Uterus (tissue), 3 donors: ENCODE measurements at regions not wholly inside any gene's neighbourhood (a gene's known extent, or its start where the extent isn't known, plus 50 kb on each side); places are given as distances from the start of the nearest gene placed in this dataset.

Experiments used
- DNase-seq, 2 donors: peaks; one replicate each; pipeline ENCODE4 v3.0.0-alpha.2; 2019 to 2020
- H3K27ac ChIP-seq, 2 donors: fragments of 200-600 bp; sonication (generic); 1 replicate in 1 of 2; 2 replicates in 1 of 2; pipeline ENCODE4 v1.5.1; 2016 to 2018
- H3K27me3 ChIP-seq, 2 donors: fragments of 200-600 bp; sonication (generic); one replicate each; pipeline ENCODE4 v1.5.1; 2018 to 2019; ENCODE audit warnings: control low read depth in 1 of 2
- H3K36me3 ChIP-seq, 2 donors: fragments of 200-600 bp; sonication (generic); one replicate each; pipeline ENCODE4 v1.5.1; 2019; ENCODE audit warnings: control low read depth in 1 of 2
- H3K4me1 ChIP-seq, 2 donors: fragments of 200-600 bp; sonication (generic); one replicate each; pipeline ENCODE4 v1.5.1; 2018 to 2019; ENCODE audit warnings: control low read depth in 1 of 2
- H3K4me3 ChIP-seq, 2 donors: fragments of 200-600 bp; sonication (generic); 1 replicate in 1 of 2; 2 replicates in 1 of 2; pipeline ENCODE4 v1.5.1; 2018 to 2019; ENCODE audit warnings: mild to moderate bottlenecking in 1 of 2
- H3K9me3 ChIP-seq, 2 donors: fragments of 200-600 bp; sonication (generic); one replicate each; pipeline ENCODE4 v1.5.1; 2019; ENCODE audit warnings: control low read depth in 1 of 2
- CTCF ChIP-seq, 4 experiments: fragments of 200-600 bp in 2 of 4; fragments of 450-650 bp in 2 of 4; sonication (generic) in 2 of 4; IDR thresholded peaks; one replicate each; pipeline ENCODE4 v1.5.1; 2016 to 2019; ENCODE audit warnings: antibody characterized with exemption in 4 of 4, mild to moderate bottlenecking in 2 of 4, moderate library complexity in 1 of 4
- POLR2A ChIP-seq, 2 donors: fragments of 450-650 bp; IDR thresholded peaks; one replicate each; pipeline ENCODE4 v1.6.1; 2016; ENCODE audit warnings: antibody characterized with exemption in 2 of 2, mild to moderate bottlenecking in 1 of 2, moderate library complexity in 1 of 2
- intact Hi-C: fragments of 100-400 bp; cut with DNase I; formaldehyde crosslinking; loops from one replicate; pipeline ENCODE4 v1.15.1; 2023; ENCODE audit warnings: low total_unique reads
- donor health status: DM: yes; HTN: yes; CAD: no.

- Histone ChIP-seq H3K27ac (no peak overlapping the region), H3K36me3 (no peaks in the 10 kb centered on the region), H3K9me3 (peaks cover 0 to 7% of the 10 kb centered on the region in 2 donors), H3K27me3 (no peaks in the 10 kb centered on the region), H3K4me1 (no peaks in the 10 kb centered on the region), H3K4me3 (no peak overlapping the region)
- TF ChIP-seq CTCF (IDR thresholded peaks at IDR 0.05) (no peak), POLR2A (IDR thresholded peaks at IDR 0.05) (no peak)
- DNase-seq, result no peak
- intact Hi-C loops, result no loop called here
These were observed 493.2 kb downstream of the MIAT start for GRCh38 chr22:27150544-27150941.

- Histone ChIP-seq H3K27ac (no peak overlapping the region), H3K36me3 (no peaks in the 10 kb centered on the region), H3K4me3 (no peak overlapping the region), H3K9me3 (peaks cover 0 to 7% of the 10 kb centered on the region in 2 donors), H3K27me3 (no peaks in the 10 kb centered on the region), H3K4me1 (no peaks in the 10 kb centered on the region)
- TF ChIP-seq POLR2A (IDR thresholded peaks at IDR 0.05) (no peak), CTCF (IDR thresholded peaks at IDR 0.05) (no peak)
- intact Hi-C loops, result no loop called here
- no peak for DNase-seq
These were observed 494.0 kb downstream of the MIAT start for GRCh38 chr22:27151407-27151806.

- H3K9me3 ChIP-seq, result peaks cover 0 to 7% of the 10 kb centered on the region in 2 donors
- TF ChIP-seq CTCF (IDR thresholded peaks at IDR 0.05) (no peak), POLR2A (IDR thresholded peaks at IDR 0.05) (no peak)
- DNase-seq, result no peak
- H3K27ac ChIP-seq, result no peak overlapping the region
- intact Hi-C loops, result no loop called here
- no peak overlapping the region for H3K4me3 ChIP-seq
- H3K36me3 ChIP-seq, result no peaks in the 10 kb centered on the region
- no peaks in the 10 kb centered on the region for H3K27me3 ChIP-seq
- H3K4me1 ChIP-seq, result no peaks in the 10 kb centered on the region
These were observed 494.6 kb downstream of the MIAT start for GRCh38 chr22:27152033-27152432.

GRCh38 chr22:27152883-27153282 lies 495.5 kb downstream of the MIAT start:
- TF ChIP-seq CTCF (IDR thresholded peaks at IDR 0.05), result no peak
- no peak for TF ChIP-seq POLR2A (IDR thresholded peaks at IDR 0.05)
- no peaks in the 10 kb centered on the region for H3K36me3 ChIP-seq
- H3K4me1 ChIP-seq, result no peaks in the 10 kb centered on the region
- H3K27me3 ChIP-seq, result no peaks in the 10 kb centered on the region
- H3K27ac ChIP-seq, result no peak overlapping the region
- H3K4me3 ChIP-seq, result no peak overlapping the region
- intact Hi-C loops, result no loop called here
- DNase-seq, result no peak
- H3K9me3 ChIP-seq, result peaks cover 0 to 7% of the 10 kb centered on the region in 2 donors

GRCh38 chr22:27153386-27153785 lies 496.0 kb downstream of the MIAT start:
- TF ChIP-seq CTCF (IDR thresholded peaks at IDR 0.05) (no peak), POLR2A (IDR thresholded peaks at IDR 0.05) (no peak)
- no peak for DNase-seq
- Histone ChIP-seq H3K9me3 (peaks cover 0 to 7% of the 10 kb centered on the region in 2 donors), H3K4me1 (no peaks in the 10 kb centered on the region), H3K36me3 (no peaks in the 10 kb centered on the region), H3K4me3 (no peak overlapping the region), H3K27me3 (no peaks in the 10 kb centered on the region), H3K27ac (no peak overlapping the region)
- intact Hi-C loops, result no loop called here
